ENCODE measurements at regions not wholly inside any gene's neighbourhood (a gene's known extent, or its start where the extent isn't known, plus 50 kb on each side); places are given as distances from the start of the nearest gene placed in this dataset.

DNA sequence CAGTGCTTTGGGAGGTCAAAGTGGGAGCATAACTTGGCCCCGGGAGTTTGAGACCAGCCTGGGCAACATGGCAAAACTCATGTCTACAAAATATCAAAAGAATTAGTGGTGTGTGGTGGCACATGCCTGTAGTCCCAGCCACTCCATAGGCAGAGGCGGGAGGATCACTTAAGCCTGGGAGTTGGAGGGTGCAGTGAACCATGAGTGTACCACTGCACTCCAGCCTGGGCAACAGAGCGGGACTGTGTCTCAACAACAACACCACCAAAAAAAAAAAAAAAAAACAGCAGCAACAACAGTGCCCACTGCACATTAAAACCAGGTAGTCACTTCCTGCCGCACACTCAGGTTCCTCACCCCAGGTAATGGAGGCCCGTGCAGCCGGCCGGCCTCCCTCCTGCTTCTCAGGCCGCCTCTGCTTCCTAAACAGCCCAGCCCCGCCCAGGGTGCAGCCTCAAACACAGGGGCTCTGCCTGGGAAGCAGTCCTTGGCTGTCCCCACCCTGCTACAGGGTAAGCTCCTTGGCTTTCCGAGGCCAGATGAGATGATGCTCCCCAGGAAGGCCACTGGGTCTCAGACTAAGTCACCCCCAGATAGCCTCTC, 318.3 kb downstream of the SHANK2 start (continued):
- TF ChIP-seq, protein P1, sequence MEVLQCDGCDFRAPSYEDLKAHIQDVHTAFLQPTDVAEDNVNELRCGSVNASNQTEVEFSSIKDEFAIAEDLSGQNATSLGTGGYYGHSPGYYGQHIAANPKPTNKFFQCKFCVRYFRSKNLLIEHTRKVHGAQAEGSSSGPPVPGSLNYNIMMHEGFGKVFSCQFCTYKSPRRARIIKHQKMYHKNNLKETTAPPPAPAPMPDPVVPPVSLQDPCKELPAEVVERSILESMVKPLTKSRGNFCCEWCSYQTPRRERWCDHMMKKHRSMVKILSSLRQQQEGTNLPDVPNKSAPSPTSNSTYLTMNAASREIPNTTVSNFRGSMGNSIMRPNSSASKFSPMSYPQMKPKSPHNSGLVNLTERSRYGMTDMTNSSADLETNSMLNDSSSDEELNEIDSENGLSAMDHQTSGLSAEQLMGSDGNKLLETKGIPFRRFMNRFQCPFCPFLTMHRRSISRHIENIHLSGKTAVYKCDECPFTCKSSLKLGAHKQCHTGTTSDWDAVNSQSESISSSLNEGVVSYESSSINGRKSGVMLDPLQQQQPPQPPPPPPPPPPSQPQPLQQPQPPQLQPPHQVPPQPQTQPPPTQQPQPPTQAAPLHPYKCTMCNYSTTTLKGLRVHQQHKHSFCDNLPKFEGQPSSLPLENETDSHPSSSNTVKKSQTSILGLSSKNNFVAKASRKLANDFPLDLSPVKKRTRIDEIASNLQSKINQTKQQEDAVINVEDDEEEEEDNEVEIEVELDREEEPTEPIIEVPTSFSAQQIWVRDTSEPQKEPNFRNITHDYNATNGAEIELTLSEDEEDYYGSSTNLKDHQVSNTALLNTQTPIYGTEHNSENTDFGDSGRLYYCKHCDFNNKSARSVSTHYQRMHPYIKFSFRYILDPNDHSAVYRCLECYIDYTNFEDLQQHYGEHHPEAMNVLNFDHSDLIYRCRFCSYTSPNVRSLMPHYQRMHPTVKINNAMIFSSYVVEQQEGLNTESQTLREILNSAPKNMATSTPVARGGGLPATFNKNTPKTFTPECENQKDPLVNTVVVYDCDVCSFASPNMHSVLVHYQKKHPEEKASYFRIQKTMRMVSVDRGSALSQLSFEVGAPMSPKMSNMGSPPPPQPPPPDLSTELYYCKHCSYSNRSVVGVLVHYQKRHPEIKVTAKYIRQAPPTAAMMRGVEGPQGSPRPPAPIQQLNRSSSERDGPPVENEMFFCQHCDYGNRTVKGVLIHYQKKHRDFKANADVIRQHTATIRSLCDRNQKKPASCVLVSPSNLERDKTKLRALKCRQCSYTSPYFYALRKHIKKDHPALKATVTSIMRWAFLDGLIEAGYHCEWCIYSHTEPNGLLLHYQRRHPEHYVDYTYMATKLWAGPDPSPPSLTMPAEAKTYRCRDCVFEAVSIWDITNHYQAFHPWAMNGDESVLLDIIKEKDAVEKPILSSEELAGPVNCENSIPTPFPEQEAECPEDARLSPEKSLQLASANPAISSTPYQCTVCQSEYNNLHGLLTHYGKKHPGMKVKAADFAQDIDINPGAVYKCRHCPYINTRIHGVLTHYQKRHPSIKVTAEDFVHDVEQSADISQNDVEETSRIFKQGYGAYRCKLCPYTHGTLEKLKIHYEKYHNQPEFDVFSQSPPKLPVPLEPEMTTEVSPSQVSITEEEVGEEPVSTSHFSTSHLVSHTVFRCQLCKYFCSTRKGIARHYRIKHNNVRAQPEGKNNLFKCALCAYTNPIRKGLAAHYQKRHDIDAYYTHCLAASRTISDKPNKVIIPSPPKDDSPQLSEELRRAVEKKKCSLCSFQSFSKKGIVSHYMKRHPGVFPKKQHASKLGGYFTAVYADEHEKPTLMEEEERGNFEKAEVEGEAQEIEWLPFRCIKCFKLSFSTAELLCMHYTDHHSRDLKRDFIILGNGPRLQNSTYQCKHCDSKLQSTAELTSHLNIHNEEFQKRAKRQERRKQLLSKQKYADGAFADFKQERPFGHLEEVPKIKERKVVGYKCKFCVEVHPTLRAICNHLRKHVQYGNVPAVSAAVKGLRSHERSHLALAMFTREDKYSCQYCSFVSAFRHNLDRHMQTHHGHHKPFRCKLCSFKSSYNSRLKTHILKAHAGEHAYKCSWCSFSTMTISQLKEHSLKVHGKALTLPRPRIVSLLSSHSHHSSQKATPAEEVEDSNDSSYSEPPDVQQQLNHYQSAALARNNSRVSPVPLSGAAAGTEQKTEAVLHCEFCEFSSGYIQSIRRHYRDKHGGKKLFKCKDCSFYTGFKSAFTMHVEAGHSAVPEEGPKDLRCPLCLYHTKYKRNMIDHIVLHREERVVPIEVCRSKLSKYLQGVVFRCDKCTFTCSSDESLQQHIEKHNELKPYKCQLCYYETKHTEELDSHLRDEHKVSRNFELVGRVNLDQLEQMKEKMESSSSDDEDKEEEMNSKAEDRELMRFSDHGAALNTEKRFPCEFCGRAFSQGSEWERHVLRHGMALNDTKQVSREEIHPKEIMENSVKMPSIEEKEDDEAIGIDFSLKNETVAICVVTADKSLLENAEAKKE (CRISPR knock-in tag; IDR thresholded peaks at IDR 0.05): no peak
- no peak for TF ChIP-seq STAT1 (IDR thresholded peaks at IDR 0.05; ENCODE audit: unreplicated experiment)

DNA sequence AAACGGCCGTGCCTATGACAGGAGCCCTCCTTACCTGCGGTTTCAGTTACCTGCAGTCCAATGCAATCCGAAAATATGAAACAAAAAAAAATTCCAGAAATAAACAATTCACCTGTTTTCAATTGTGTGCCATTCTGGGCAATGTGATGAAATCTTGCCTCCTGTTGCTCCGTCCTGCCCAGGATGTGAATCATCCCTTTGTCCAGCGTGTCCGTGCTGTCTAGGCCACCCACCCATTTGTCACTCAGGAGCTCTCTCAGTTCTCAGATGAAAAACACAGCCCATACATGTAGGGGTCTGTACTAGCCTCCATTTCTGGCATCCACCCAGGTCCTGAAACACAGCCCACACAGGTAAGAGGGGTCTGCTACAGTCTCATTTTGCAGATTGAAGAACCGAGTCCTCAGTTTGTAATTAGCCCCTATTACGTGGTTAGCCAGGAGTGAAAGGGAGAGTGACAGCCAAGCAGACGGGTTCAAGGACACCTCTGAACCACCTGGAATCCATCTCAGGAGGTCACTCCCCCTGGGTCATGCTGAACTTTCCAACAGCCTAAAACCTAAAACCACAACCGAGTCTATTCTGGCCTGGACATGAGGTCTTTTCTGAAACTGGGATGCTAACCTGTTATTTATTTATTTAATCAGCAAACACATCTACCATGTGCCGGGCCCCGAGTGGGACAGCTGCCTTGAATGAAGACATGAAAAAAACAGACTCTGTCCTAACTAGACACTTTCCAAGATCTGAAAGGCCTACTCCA, 317.2 kb downstream of the SHANK2 start:
- H3K4me1 ChIP-seq (ENCODE audit: insufficient read depth): no peaks in the 10 kb centered on the region
- no peaks in the 10 kb centered on the region for H3K27me3 ChIP-seq (ENCODE audit: insufficient read depth)
- no peaks in the 10 kb centered on the region for H3K36me3 ChIP-seq (ENCODE audit: insufficient read depth)
- no peak overlapping the region for H3K4me3 Mint-ChIP-seq
- no peaks in the 10 kb centered on the region for H3K9me2 ChIP-seq (ENCODE audit: insufficient read depth)
- H3K27ac Mint-ChIP-seq: 0 out of 2 replicates have a peak overlapping the region, but pooled peaks have one; percentile 16
- H3K27ac ChIP-seq (ENCODE audit: low read depth): no peak overlapping the region
- peaks cover 6% of the 10 kb centered on the region for H3K27me3 Mint-ChIP-seq (ENCODE audit: insufficient read depth, low read depth, poor library complexity)
- no peak overlapping the region for H3K4me3 ChIP-seq
- H3K9me3 Mint-ChIP-seq: peaks cover 17% of the 10 kb centered on the region
- H4K20me1 ChIP-seq (replicated peaks; ENCODE audit: insufficient read depth): no peaks in the 10 kb centered on the region; the same call in none of the 2 replicates
- ATAC-seq (no peak), DNase-seq (ENCODE audit: low spot score) (no peak)
- no peak overlapping the region for H2AFZ ChIP-seq
- H3K4me1 Mint-ChIP-seq: peaks cover 8% of the 10 kb centered on the region; the same call in 2 of the 3 replicates
- H3F3A ChIP-seq (replicated peaks; ENCODE audit: low read depth): no peaks in the 10 kb centered on the region
- peaks cover 2% of the 10 kb centered on the region for H3K79me2 ChIP-seq (replicated peaks; ENCODE audit: insufficient read depth)
- H3K36me3 Mint-ChIP-seq (ENCODE audit: low read depth): peaks cover 34% of the 10 kb centered on the region
- H3K4me2 ChIP-seq: no peak overlapping the region
- TF ChIP-seq, protein P1 (CRISPR knock-in tag; IDR thresholded peaks at IDR 0.05): no peak
- TF ChIP-seq, protein P2, sequence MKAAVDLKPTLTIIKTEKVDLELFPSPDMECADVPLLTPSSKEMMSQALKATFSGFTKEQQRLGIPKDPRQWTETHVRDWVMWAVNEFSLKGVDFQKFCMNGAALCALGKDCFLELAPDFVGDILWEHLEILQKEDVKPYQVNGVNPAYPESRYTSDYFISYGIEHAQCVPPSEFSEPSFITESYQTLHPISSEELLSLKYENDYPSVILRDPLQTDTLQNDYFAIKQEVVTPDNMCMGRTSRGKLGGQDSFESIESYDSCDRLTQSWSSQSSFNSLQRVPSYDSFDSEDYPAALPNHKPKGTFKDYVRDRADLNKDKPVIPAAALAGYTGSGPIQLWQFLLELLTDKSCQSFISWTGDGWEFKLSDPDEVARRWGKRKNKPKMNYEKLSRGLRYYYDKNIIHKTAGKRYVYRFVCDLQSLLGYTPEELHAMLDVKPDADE (IDR thresholded peaks at IDR 0.05): no peak
- TF ChIP-seq STAT1 (IDR thresholded peaks at IDR 0.05; ENCODE audit: unreplicated experiment): no peak
- TF ChIP-seq EZH2phosphoT487 (IDR thresholded peaks at IDR 0.05; ENCODE audit: unreplicated experiment): no peak
- TF ChIP-seq ZNF114 (CRISPR knock-in tag; IDR thresholded peaks at IDR 0.05): no peak

All from GM23338 (cell line).